ENCODE measurements at regions not wholly inside any gene's neighbourhood (a gene's known extent, or its start where the extent isn't known, plus 50 kb on each side); places are given as distances from the start of the nearest gene placed in this dataset.

- H3K4me1 ChIP-seq (ENCODE audit: insufficient read depth, low read length), result no peaks in the 10 kb centered on the region
- H3K36me3 ChIP-seq (ENCODE audit: insufficient read depth, low read length), result no peaks in the 10 kb centered on the region
- H2AFZ ChIP-seq (ENCODE audit: low read depth, low read length), result no peak overlapping the region
- no peak overlapping the region for H3K4me3 ChIP-seq (ENCODE audit: low read length)
- no peaks in the 10 kb centered on the region for H3K27me3 ChIP-seq (ENCODE audit: insufficient read depth, low read length)
- H3K9me3 ChIP-seq (ENCODE audit: low read length), result no peaks in the 10 kb centered on the region
Measured at GRCh38 chr3:157948605-157949383, 157.4 kb downstream of the SHOX2 start.

GRCh38 chr3:157939166-157939565 lies 167.1 kb downstream of the SHOX2 start:
- Histone ChIP-seq H3K9me3 (ENCODE audit: low read length) (no peaks in the 10 kb centered on the region), H3K4me1 (ENCODE audit: insufficient read depth, low read length) (no peaks in the 10 kb centered on the region), H3K4me3 (ENCODE audit: low read length) (no peak overlapping the region), H2AFZ (ENCODE audit: low read depth, low read length) (no peak overlapping the region), H3K27me3 (ENCODE audit: insufficient read depth, low read length) (no peaks in the 10 kb centered on the region), H3K36me3 (ENCODE audit: insufficient read depth, low read length) (no peaks in the 10 kb centered on the region)

GRCh38 chr3:157938154-157938779 lies 168.0 kb downstream of the SHOX2 start:
- Histone ChIP-seq H3K27me3 (ENCODE audit: insufficient read depth, low read length) (no peaks in the 10 kb centered on the region), H3K4me1 (ENCODE audit: insufficient read depth, low read length) (no peaks in the 10 kb centered on the region), H2AFZ (ENCODE audit: low read depth, low read length) (no peak overlapping the region), H3K4me3 (ENCODE audit: low read length) (no peak overlapping the region), H3K36me3 (ENCODE audit: insufficient read depth, low read length) (no peaks in the 10 kb centered on the region), H3K9me3 (ENCODE audit: low read length) (no peaks in the 10 kb centered on the region)

GRCh38 chr3:157931517-157931916 lies 174.7 kb downstream of the SHOX2 start:
- Histone ChIP-seq H3K4me1 (ENCODE audit: insufficient read depth, low read length) (no peaks in the 10 kb centered on the region), H2AFZ (ENCODE audit: low read depth, low read length) (no peak overlapping the region)

GRCh38 chr3:157930000-157930780 lies 176.0 kb downstream of the SHOX2 start:
- Histone ChIP-seq H3K4me3 (ENCODE audit: low read length) (no peak overlapping the region), H3K36me3 (ENCODE audit: insufficient read depth, low read length) (no peaks in the 10 kb centered on the region), H2AFZ (ENCODE audit: low read depth, low read length) (no peak overlapping the region), H3K27me3 (ENCODE audit: insufficient read depth, low read length) (no peaks in the 10 kb centered on the region), H3K4me1 (ENCODE audit: insufficient read depth, low read length) (no peaks in the 10 kb centered on the region), H3K9me3 (ENCODE audit: low read length) (no peaks in the 10 kb centered on the region)

More at GRCh38 chr3:157931517-157931916, 174.7 kb downstream of the SHOX2 start:
- Histone ChIP-seq H3K4me3 (ENCODE audit: low read length) (no peak overlapping the region), H3K9me3 (ENCODE audit: low read length) (no peaks in the 10 kb centered on the region), H3K27me3 (ENCODE audit: insufficient read depth, low read length) (no peaks in the 10 kb centered on the region), H3K36me3 (ENCODE audit: insufficient read depth, low read length) (no peaks in the 10 kb centered on the region)

- no peaks in the 10 kb centered on the region for H3K27me3 ChIP-seq (ENCODE audit: insufficient read depth, low read length)
- H3K4me1 ChIP-seq (ENCODE audit: insufficient read depth, low read length), result no peaks in the 10 kb centered on the region
- H3K9me3 ChIP-seq (ENCODE audit: low read length), result no peaks in the 10 kb centered on the region
- no peak overlapping the region for H2AFZ ChIP-seq (ENCODE audit: low read depth, low read length)
- no peaks in the 10 kb centered on the region for H3K36me3 ChIP-seq (ENCODE audit: insufficient read depth, low read length)
- H3K4me3 ChIP-seq (ENCODE audit: low read length), result no peak overlapping the region
Measured at GRCh38 chr3:157926822-157927221, 179.4 kb downstream of the SHOX2 start.

- H3K27me3 ChIP-seq (ENCODE audit: insufficient read depth, low read length), result no peaks in the 10 kb centered on the region
- H3K9me3 ChIP-seq (ENCODE audit: low read length), result no peaks in the 10 kb centered on the region
- H3K4me1 ChIP-seq (ENCODE audit: insufficient read depth, low read length), result no peaks in the 10 kb centered on the region
- no peaks in the 10 kb centered on the region for H3K36me3 ChIP-seq (ENCODE audit: insufficient read depth, low read length)
- H3K4me3 ChIP-seq (ENCODE audit: low read length), result no peak overlapping the region
- H2AFZ ChIP-seq (ENCODE audit: low read depth, low read length), result no peak overlapping the region
Measured at GRCh38 chr3:157922614-157923013, 183.6 kb downstream of the SHOX2 start.

GRCh38 chr3:157921811-157922210 lies 184.4 kb downstream of the SHOX2 start:
- no peaks in the 10 kb centered on the region for H3K27me3 ChIP-seq (ENCODE audit: insufficient read depth, low read length)
- H3K36me3 ChIP-seq (ENCODE audit: insufficient read depth, low read length), result no peaks in the 10 kb centered on the region
- H3K9me3 ChIP-seq (ENCODE audit: low read length), result no peaks in the 10 kb centered on the region
- H3K4me3 ChIP-seq (ENCODE audit: low read length), result no peak overlapping the region
- H2AFZ ChIP-seq (ENCODE audit: low read depth, low read length), result no peak overlapping the region
- no peaks in the 10 kb centered on the region for H3K4me1 ChIP-seq (ENCODE audit: insufficient read depth, low read length)

GRCh38 chr3:157920822-157921700 lies 185.2 kb downstream of the SHOX2 start:
- no peaks in the 10 kb centered on the region for H3K9me3 ChIP-seq (ENCODE audit: low read length)
- no peak overlapping the region for H3K4me3 ChIP-seq (ENCODE audit: low read length)
- no peak overlapping the region for H2AFZ ChIP-seq (ENCODE audit: low read depth, low read length)
- H3K4me1 ChIP-seq (ENCODE audit: insufficient read depth, low read length), result no peaks in the 10 kb centered on the region
- no peaks in the 10 kb centered on the region for H3K36me3 ChIP-seq (ENCODE audit: insufficient read depth, low read length)
- H3K27me3 ChIP-seq (ENCODE audit: insufficient read depth, low read length), result no peaks in the 10 kb centered on the region

GRCh38 chr3:157919319-157919887 lies 186.8 kb downstream of the SHOX2 start:
- Histone ChIP-seq H3K4me1 (ENCODE audit: insufficient read depth, low read length) (peaks cover 2% of the 10 kb centered on the region), H3K9me3 (ENCODE audit: low read length) (no peaks in the 10 kb centered on the region), H3K36me3 (ENCODE audit: insufficient read depth, low read length) (no peaks in the 10 kb centered on the region), H3K27me3 (ENCODE audit: insufficient read depth, low read length) (no peaks in the 10 kb centered on the region), H2AFZ (ENCODE audit: low read depth, low read length) (no peak overlapping the region), H3K4me3 (ENCODE audit: low read length) (no peak overlapping the region)

GRCh38 chr3:157918402-157918801 lies 187.8 kb downstream of the SHOX2 start:
- H3K4me3 ChIP-seq (ENCODE audit: low read length), result no peak overlapping the region
- no peaks in the 10 kb centered on the region for H3K27me3 ChIP-seq (ENCODE audit: insufficient read depth, low read length)
- no peaks in the 10 kb centered on the region for H3K36me3 ChIP-seq (ENCODE audit: insufficient read depth, low read length)
- H3K9me3 ChIP-seq (ENCODE audit: low read length), result no peaks in the 10 kb centered on the region
- H3K4me1 ChIP-seq (ENCODE audit: insufficient read depth, low read length), result peaks cover 3% of the 10 kb centered on the region
- H2AFZ ChIP-seq (ENCODE audit: low read depth, low read length), result no peak overlapping the region

GRCh38 chr3:157916672-157917071 lies 189.5 kb downstream of the SHOX2 start:
- no peak overlapping the region for H2AFZ ChIP-seq (ENCODE audit: low read depth, low read length)
- H3K4me3 ChIP-seq (ENCODE audit: low read length), result no peak overlapping the region
- H3K27me3 ChIP-seq (ENCODE audit: insufficient read depth, low read length), result no peaks in the 10 kb centered on the region
- peaks cover 3% of the 10 kb centered on the region for H3K4me1 ChIP-seq (ENCODE audit: insufficient read depth, low read length)
- no peaks in the 10 kb centered on the region for H3K9me3 ChIP-seq (ENCODE audit: low read length)
- no peaks in the 10 kb centered on the region for H3K36me3 ChIP-seq (ENCODE audit: insufficient read depth, low read length)
